ENCODE measurements at regions not wholly inside any gene's neighbourhood (a gene's known extent, or its start where the extent isn't known, plus 50 kb on each side); places are given as distances from the start of the nearest gene placed in this dataset.
"Not testable (repeated sequence)": the region's sequence is repeated elsewhere in the genome, so short reads cannot be mapped to it uniquely, and the experiment has no call there.

DNA sequence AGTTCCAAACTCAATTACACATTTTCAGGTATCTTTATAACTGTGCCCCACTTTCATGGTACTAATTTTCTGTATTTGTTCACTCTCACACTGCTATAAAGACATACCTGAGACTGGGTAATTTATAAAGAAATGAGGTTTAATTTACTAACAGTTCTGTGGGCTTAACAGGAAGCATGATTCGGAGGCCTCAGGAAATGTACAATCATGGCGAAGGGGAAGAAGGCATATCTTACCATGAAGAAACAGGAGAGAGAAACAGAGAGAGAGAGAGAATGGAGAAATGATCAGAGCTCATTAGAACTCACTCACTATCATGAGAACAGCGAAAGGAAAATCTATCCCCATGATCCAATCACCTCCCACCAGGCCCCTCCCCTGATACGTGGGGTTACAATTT lies 874.1 kb upstream of the B3GALT2 start:
- no peak overlapping the region for H3K4me3 ChIP-seq (ENCODE audit: low read depth, low read length)
- TF ChIP-seq, protein P1, sequence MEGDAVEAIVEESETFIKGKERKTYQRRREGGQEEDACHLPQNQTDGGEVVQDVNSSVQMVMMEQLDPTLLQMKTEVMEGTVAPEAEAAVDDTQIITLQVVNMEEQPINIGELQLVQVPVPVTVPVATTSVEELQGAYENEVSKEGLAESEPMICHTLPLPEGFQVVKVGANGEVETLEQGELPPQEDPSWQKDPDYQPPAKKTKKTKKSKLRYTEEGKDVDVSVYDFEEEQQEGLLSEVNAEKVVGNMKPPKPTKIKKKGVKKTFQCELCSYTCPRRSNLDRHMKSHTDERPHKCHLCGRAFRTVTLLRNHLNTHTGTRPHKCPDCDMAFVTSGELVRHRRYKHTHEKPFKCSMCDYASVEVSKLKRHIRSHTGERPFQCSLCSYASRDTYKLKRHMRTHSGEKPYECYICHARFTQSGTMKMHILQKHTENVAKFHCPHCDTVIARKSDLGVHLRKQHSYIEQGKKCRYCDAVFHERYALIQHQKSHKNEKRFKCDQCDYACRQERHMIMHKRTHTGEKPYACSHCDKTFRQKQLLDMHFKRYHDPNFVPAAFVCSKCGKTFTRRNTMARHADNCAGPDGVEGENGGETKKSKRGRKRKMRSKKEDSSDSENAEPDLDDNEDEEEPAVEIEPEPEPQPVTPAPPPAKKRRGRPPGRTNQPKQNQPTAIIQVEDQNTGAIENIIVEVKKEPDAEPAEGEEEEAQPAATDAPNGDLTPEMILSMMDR (IDR thresholded peaks at IDR 0.05; ENCODE audit: insufficient read depth, low read length), result no peak
- DNase-seq (ENCODE audit: low read depth), result no peak

DNA sequence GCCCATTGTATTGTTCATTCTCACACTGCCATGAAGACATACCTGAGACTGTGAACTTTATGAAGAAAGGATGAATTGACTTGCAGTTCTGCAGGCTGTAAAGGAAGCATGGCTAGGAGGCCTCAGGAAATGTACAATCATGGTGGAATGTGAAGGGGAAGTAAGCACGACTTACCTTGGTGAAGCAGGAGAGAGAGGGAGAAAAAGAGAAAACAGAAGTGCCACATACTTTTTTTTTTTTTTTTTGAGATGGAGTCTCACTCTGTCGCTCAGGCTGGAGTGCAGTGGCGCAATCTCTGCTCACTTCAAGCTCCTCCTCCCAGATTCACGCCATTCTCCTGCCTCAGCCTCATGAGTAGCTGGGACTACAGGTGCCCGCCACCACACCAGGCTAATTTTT lies 871.9 kb upstream of the B3GALT2 start:
- DNase-seq (ENCODE audit: low read depth); H3K4me3 ChIP-seq (ENCODE audit: low read depth, low read length): not testable (repeated sequence)

DNA sequence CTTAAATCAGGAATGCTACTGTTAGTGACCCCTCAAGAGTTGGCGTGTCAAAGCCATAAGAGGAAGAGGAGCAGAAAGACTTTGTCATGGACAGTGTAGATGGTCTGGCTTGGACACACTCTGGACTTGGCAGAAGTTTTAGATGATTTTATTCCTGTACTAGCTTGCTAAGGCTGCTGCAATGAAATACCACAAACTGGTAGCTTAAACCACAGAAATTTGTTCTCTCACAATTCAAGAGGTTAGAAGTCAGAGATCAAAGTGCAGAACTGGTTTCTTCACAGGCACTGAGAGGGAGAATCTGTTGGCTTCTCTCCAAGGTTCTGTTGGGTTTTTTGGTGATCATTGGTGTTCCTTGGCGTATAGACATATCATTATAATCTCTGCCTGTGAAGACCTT lies 869.8 kb upstream of the B3GALT2 start:
- TF ChIP-seq, protein P1 (IDR thresholded peaks at IDR 0.05; ENCODE audit: insufficient read depth, low read length), result no peak
- DNase-seq (ENCODE audit: low read depth), result no peak
- H3K4me3 ChIP-seq (ENCODE audit: low read depth, low read length), result no peak overlapping the region

DNA sequence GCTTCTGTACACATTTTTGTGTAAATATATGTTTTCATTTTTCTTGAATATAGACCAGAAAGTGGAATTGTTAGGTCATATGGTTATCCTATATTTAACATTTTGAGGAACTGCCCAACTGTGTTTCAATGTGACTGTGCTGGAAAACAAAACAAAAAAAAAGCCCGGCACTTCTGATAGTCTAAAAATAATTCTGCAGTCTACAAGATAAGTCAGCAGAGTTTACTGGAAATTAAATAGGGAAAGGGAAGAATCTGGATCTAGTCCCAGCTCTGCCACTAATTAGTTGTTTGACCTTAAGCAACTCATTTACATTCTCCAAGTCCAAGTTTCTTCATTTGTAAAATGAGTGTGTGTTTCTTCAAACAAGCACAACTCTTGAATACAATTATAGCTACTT lies 869.1 kb upstream of the B3GALT2 start:
- no peak for DNase-seq (ENCODE audit: low read depth)

DNA sequence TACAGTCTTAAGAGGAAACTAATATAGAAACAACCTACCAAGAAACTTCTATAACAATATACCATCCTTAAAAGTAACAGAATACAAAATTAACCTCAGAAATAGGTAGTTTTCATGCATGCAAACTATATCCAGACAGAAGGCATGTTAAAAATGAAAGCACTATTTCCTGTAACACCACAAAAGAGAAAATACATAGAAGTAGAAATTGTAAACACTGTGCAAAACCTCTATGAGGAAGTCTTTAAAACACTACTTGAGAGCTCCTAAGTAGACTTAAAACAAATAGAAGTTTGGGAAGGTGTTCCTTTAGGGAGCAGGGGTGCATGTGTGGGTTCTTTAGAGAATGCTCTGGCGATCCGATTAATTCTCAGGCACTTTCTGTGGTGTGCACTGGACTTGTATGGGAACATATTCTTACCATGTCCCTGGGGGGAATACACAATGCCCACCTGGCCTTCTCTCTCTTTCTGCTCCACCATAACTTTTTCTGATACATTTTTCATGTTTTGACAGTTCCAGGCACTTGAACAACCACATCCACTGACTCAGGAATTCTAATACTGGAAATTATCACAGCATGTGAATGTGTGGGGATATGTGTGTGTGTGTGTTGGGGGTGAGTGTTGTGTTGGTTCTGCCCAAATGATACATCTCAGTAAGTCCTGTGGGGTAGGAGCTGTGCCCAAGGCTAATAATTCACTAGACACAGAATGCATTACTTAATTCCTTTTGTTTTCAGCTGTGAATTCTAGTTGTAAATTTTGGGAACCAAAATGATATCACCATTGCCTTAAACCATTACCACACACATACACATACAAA lies 866.3 kb upstream of the B3GALT2 start:
- DNase-seq (ENCODE audit: low read depth), result no peak
- TF ChIP-seq, protein P1 (IDR thresholded peaks at IDR 0.05; ENCODE audit: insufficient read depth, low read length), result no peak

More for the DNA sequence above, 869.1 kb upstream of the B3GALT2 start:
- TF ChIP-seq, protein P1 (IDR thresholded peaks at IDR 0.05; ENCODE audit: insufficient read depth, low read length), result no peak
- no peak overlapping the region for H3K4me3 ChIP-seq (ENCODE audit: low read depth, low read length)

DNA sequence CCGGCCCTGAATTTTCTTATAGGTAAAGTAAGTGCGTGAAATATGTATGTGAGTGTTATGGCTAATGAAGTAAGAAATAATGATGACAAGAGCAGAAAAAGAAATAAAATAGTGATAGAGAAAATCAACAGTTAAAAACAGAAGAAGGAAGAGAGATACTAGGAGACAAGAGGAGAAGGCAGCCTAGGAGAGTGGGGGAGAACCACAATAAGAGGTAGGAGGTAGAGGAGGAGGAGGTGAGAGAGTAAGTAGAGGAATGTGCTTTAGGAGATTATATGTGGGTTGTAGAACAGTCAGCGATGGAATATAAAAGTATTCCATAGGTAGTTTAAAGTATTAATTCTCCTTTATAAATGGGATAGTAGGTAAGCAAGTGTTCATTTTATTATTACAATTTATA lies 861.5 kb upstream of the B3GALT2 start:
- DNase-seq (ENCODE audit: low read depth), result no peak
- H3K4me3 ChIP-seq (ENCODE audit: low read depth, low read length), result no peak overlapping the region
- TF ChIP-seq, protein P1 (IDR thresholded peaks at IDR 0.05; ENCODE audit: insufficient read depth, low read length), result no peak

More for the DNA sequence above, 866.3 kb upstream of the B3GALT2 start:
- H3K4me3 ChIP-seq (ENCODE audit: low read depth, low read length), result no peak overlapping the region

DNA sequence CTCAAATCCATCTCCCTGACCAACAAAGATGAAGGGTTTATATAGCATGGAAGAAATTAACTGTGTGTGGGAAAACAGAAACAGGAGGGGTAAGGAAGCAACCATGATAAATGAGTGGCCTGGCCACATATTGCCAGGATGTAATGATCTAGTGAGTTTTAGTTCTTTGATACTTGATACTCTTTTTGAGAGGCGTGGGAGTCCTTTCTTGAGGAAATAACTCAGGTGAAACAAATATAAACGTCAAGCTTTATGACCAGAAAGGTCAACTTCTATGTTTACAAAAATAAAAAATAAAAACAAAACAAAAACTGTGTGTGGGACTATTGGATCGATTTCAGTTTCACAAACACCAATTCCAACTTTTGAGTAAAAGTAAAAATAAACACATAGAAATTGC lies 860.8 kb upstream of the B3GALT2 start:
- H3K4me3 ChIP-seq (ENCODE audit: low read depth, low read length), result no peak overlapping the region
- TF ChIP-seq, protein P1 (IDR thresholded peaks at IDR 0.05; ENCODE audit: insufficient read depth, low read length), result no peak
- DNase-seq (ENCODE audit: low read depth), result no peak
